ENCODE measurements at regions not wholly inside any gene's neighbourhood (a gene's known extent, or its start where the extent isn't known, plus 50 kb on each side); places are given as distances from the start of the nearest gene placed in this dataset.
A peak's percentile ranks its signal among the peaks of the same experiment; 100 is the strongest.

DNA sequence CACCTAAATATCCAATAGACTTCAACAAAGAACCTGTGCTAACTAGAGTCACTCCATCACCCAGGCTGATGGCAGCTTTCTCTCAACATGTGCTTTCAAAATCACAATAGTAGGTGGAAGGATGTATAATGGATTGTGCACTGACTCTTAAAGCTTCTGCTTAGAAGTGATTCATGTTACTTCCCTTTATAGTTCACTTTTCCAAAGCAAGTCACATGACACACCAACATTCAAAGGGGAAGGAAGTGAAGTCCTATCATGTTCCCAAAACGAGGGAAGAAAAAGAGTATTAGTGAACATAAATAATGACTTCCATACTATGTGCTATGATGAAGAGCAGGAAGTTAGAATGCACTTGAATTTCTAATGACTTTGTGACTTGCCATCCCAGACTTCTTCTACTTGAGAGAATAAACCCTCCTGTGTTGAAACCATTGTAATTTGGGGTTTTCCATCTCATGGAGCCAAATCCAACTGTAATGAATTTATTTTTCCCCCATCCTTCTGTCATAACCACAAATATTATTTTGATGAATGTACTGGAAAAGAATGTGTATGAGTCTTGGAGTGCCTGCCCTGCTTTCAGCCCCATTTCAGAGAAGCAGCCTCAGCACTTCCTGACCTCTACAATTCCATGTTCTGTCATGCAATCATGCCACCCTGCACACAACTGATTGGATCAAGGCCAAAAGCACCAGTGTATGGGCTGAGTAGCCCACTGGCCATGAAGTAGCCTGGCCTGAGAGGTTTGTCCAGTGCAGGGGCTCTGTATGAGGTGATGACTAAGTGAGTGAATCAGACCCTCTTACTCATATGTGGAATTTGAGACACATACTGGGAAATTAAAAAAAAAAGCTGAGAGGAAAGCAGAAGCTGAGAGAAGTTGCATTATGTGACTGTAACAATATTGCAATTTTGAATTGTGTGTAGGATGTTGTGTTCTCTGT lies 525.9 kb upstream of the CLINT1 start:
- intact Hi-C loops (cut with micrococcal nuclease) = loop anchor here (5.0 kb wide), 1 partner anchor 208 kb away; no protein-coding TSS in a partner anchor
- no peak for TF ChIP-seq EZH2phosphoT487 (IDR thresholded peaks at IDR 0.05; ENCODE audit: borderline replicate concordance, low read length)
- no peak overlapping the region for H3K4me3 ChIP-seq (ENCODE audit: low read length)
- peak overlapping the region; percentile 42 for H3K4me2 ChIP-seq (ENCODE audit: low read length)
- ATAC-seq = peak; percentile 68
- H3K36me3 ChIP-seq (ENCODE audit: low read depth, low read length) = no peaks in the 10 kb centered on the region
- H3F3A ChIP-seq (ENCODE audit: low read length, unreplicated experiment) = peaks cover 9% of the 10 kb centered on the region
- no peaks in the 10 kb centered on the region for H3K9me3 ChIP-seq (ENCODE audit: low read length)
- H2AFZ ChIP-seq (ENCODE audit: low read length) = no peak overlapping the region
- DNase-seq = peak; percentile 99
- no peaks in the 10 kb centered on the region for H3K27me3 ChIP-seq (ENCODE audit: low read length)
- no peaks in the 10 kb centered on the region for H4K20me1 ChIP-seq (ENCODE audit: low read length)
- H3K9me2 ChIP-seq (replicated peaks; ENCODE audit: low read length) = no peaks in the 10 kb centered on the region
- H3K79me2 ChIP-seq (ENCODE audit: low read length) = no peaks in the 10 kb centered on the region
- peaks cover 63% of the 10 kb centered on the region for H3K4me1 ChIP-seq (ENCODE audit: insufficient read depth, low read length)
- ChIA-PET POLR2A (ENCODE audit: unreplicated experiment) (no interaction called here), CTCF (interaction anchor here (0.6 kb wide), 1 partner anchor 616 kb away, joined by 4 read pairs; no protein-coding TSS in a partner anchor)
- no TSS peak for BruUV-seq (replicated peaks)
- H3K9ac ChIP-seq (ENCODE audit: low read length) = peak overlapping the region; percentile 30; the same call in 1 of the 2 replicates
- peak overlapping the region; percentile 85 for H3K27ac ChIP-seq (ENCODE audit: low read length)

DNA sequence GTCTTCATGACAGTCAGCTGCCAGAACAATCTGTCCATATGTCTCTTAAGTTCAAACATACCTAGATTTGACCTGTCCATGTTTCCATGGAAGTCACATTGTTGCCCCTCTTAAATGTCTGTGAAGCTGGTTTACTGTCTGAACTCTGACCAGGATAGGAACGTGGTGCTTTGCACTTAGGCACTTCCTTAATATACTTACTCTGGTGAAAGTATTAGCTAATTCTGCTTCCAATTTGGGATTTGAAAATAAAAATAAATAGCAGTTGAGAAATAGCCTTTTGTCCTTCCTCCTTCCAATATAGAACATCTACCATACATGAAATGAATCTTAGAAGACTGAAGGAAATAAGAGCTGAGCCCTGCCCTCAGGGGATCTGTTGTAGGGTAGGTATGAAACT lies 524.5 kb upstream of the CLINT1 start:
- BruUV-seq (replicated peaks) = no TSS peak
- ATAC-seq (no peak), DNase-seq (no peak)
- H3K4me2 ChIP-seq (ENCODE audit: low read length) = peak overlapping the region; percentile 50; the same call in 1 of the 2 replicates
- H3K36me3 ChIP-seq (ENCODE audit: low read depth, low read length) = no peaks in the 10 kb centered on the region
- TF ChIP-seq, protein P1, sequence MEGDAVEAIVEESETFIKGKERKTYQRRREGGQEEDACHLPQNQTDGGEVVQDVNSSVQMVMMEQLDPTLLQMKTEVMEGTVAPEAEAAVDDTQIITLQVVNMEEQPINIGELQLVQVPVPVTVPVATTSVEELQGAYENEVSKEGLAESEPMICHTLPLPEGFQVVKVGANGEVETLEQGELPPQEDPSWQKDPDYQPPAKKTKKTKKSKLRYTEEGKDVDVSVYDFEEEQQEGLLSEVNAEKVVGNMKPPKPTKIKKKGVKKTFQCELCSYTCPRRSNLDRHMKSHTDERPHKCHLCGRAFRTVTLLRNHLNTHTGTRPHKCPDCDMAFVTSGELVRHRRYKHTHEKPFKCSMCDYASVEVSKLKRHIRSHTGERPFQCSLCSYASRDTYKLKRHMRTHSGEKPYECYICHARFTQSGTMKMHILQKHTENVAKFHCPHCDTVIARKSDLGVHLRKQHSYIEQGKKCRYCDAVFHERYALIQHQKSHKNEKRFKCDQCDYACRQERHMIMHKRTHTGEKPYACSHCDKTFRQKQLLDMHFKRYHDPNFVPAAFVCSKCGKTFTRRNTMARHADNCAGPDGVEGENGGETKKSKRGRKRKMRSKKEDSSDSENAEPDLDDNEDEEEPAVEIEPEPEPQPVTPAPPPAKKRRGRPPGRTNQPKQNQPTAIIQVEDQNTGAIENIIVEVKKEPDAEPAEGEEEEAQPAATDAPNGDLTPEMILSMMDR (conservative IDR thresholded peaks at IDR 0.05; ENCODE audit: low read depth, low read length) = no peak
- TF ChIP-seq EZH2 (IDR thresholded peaks at IDR 0.05; ENCODE audit: low read length, unreplicated experiment) (no peak), EZH2phosphoT487 (IDR thresholded peaks at IDR 0.05; ENCODE audit: borderline replicate concordance, low read length) (no peak)
- H3K9me3 ChIP-seq (ENCODE audit: low read length) = no peaks in the 10 kb centered on the region
- H3K27me3 ChIP-seq (ENCODE audit: low read length) = no peaks in the 10 kb centered on the region
- no peaks in the 10 kb centered on the region for H3K9me2 ChIP-seq (replicated peaks; ENCODE audit: low read length)
- H4K20me1 ChIP-seq (ENCODE audit: low read length) = no peaks in the 10 kb centered on the region
- H3F3A ChIP-seq (ENCODE audit: low read length, unreplicated experiment) = peaks cover 9% of the 10 kb centered on the region
- H2AFZ ChIP-seq (ENCODE audit: low read length) = no peak overlapping the region
- H3K4me1 ChIP-seq (ENCODE audit: insufficient read depth, low read length) = peaks cover 60% of the 10 kb centered on the region
- intact Hi-C loops (cut with micrococcal nuclease) = loop anchor here (5.0 kb wide), 1 partner anchor 206 kb away; no protein-coding TSS in a partner anchor
- H3K9ac ChIP-seq (ENCODE audit: low read length) = no peak overlapping the region
- H3K4me3 ChIP-seq (ENCODE audit: low read length) = no peak overlapping the region
- no peak overlapping the region; the same call in 1 of the 2 replicates for H3K27ac ChIP-seq (ENCODE audit: low read length)
- CTCF ChIA-PET = interaction anchor here (0.6 kb wide), 1 partner anchor 803 kb away, joined by 4 read pairs; no protein-coding TSS in a partner anchor
- no peaks in the 10 kb centered on the region for H3K79me2 ChIP-seq (ENCODE audit: low read length)
- POLR2A ChIA-PET (ENCODE audit: unreplicated experiment) = no interaction called here

DNA sequence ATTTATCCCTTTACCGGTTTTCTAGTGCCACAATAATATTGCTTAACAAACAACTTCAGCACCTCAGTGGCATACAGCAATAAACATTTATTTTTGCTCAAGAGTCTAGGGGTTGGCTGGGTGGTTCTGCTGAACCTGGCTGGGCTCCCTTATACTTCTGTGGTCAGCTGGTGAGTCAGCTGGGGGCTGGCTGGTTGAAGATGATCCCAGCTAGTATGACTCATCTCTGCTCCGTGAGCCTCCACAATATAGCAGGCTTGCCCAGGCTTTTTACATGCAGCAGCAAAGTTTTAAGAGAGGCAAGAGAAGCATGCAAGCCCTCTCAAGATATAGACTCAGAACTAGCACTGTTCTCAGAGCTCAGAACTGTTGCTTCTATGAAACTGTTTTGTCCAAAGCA lies 523.5 kb upstream of the CLINT1 start:
- BruUV-seq (replicated peaks) = no TSS peak
- intact Hi-C loops (cut with micrococcal nuclease) = loop anchor here (5.0 kb wide), 1 partner anchor 205 kb away; no protein-coding TSS in a partner anchor
- Histone ChIP-seq H3K27ac (ENCODE audit: low read length) (peak overlapping the region; percentile 69), H4K20me1 (ENCODE audit: low read length) (no peaks in the 10 kb centered on the region), H2AFZ (ENCODE audit: low read length) (no peak overlapping the region), H3K36me3 (ENCODE audit: low read depth, low read length) (no peaks in the 10 kb centered on the region), H3K9ac (ENCODE audit: low read length) (peak overlapping the region; percentile 3; the same call in 1 of the 2 replicates), H3K9me2 (replicated peaks; ENCODE audit: low read length) (no peaks in the 10 kb centered on the region), H3K9me3 (ENCODE audit: low read length) (no peaks in the 10 kb centered on the region), H3K27me3 (ENCODE audit: low read length) (no peaks in the 10 kb centered on the region), H3K4me3 (ENCODE audit: low read length) (no peak overlapping the region), H3F3A (ENCODE audit: low read length, unreplicated experiment) (peaks cover 9% of the 10 kb centered on the region), H3K4me2 (ENCODE audit: low read length) (peak overlapping the region; percentile 50), H3K4me1 (ENCODE audit: insufficient read depth, low read length) (peaks cover 60% of the 10 kb centered on the region), H3K79me2 (ENCODE audit: low read length) (no peaks in the 10 kb centered on the region)
- ChIA-PET POLR2A (ENCODE audit: unreplicated experiment) (interaction anchor here (0.5 kb wide), 1 partner anchor 695 kb away, joined by 5 read pairs; no protein-coding TSS in a partner anchor), CTCF (interaction anchor here (0.6 kb wide), 1 partner anchor 206 kb away, joined by 3 read pairs; no protein-coding TSS in a partner anchor)
- DNase-seq = peak; percentile 97
- peak; percentile 82 for ATAC-seq
- TF ChIP-seq EZH2 (IDR thresholded peaks at IDR 0.05; ENCODE audit: low read length, unreplicated experiment) (no peak), EZH2phosphoT487 (IDR thresholded peaks at IDR 0.05; ENCODE audit: borderline replicate concordance, low read length) (no peak)
- TF ChIP-seq, protein P1 (conservative IDR thresholded peaks at IDR 0.05; ENCODE audit: low read depth, low read length) = no peak

Data from PC-3 (cell line).